IPS-18a (cell line): ENCODE measurements at regions not wholly inside any gene's neighbourhood (a gene's known extent, or its start where the extent isn't known, plus 50 kb on each side); places are given as distances from the start of the nearest gene placed in this dataset.

Experiments
- H3K27ac ChIP-seq: one replicate; pipeline ENCODE4 v1.5.1; 2013; ENCODE audit warnings: low read length
- H3K27me3 ChIP-seq: one replicate; pipeline ENCODE4 v1.6.1; 2013; ENCODE audit warnings: mild to moderate bottlenecking, low read length; ENCODE audit not compliant: control insufficient read depth, insufficient read depth
- H3K36me3 ChIP-seq: one replicate; pipeline ENCODE4 v1.6.1; 2013; ENCODE audit warnings: low read depth, low read length; ENCODE audit not compliant: control insufficient read depth
- H3K4me1 ChIP-seq: one replicate; pipeline ENCODE4 v1.6.1; 2013; ENCODE audit warnings: low read depth, low read length; ENCODE audit not compliant: control insufficient read depth
- H3K4me3 ChIP-seq: one replicate; pipeline ENCODE4 v1.5.1; 2013; ENCODE audit warnings: low read length
- H3K9ac ChIP-seq: one replicate; pipeline ENCODE4 v1.6.1; 2013; ENCODE audit warnings: mild to moderate bottlenecking, low read length, moderate library complexity
- H3K9me3 ChIP-seq: one replicate; pipeline ENCODE4 v1.6.1; 2013; ENCODE audit warnings: low read depth, low read length; ENCODE audit not compliant: control insufficient read depth

DNA sequence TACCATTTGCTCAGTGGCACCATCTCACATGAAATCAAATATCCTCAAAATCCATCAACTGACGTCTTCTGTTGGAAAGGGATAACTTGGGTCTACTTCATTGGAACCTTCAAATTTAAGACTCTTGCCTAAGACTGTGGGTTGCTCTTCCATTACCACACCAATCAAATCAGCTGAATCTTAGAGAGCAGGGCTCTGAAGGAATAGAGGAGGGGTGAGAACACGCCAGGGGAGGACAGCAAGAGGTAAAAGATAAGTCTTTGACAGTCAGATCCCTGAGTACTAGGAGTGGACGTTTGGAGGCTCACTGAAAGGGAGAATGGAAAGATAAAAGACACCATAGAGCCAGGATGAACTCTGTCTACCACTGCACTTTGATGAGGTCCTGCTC lies 107.5 kb downstream of the CCDC71L start:
- Histone ChIP-seq H3K9ac (no peak overlapping the region), H3K4me3 (no peak overlapping the region), H3K4me1 (no peaks in the 10 kb centered on the region), H3K9me3 (no peaks in the 10 kb centered on the region), H3K27ac (no peak overlapping the region), H3K36me3 (no peaks in the 10 kb centered on the region), H3K27me3 (no peaks in the 10 kb centered on the region)

DNA sequence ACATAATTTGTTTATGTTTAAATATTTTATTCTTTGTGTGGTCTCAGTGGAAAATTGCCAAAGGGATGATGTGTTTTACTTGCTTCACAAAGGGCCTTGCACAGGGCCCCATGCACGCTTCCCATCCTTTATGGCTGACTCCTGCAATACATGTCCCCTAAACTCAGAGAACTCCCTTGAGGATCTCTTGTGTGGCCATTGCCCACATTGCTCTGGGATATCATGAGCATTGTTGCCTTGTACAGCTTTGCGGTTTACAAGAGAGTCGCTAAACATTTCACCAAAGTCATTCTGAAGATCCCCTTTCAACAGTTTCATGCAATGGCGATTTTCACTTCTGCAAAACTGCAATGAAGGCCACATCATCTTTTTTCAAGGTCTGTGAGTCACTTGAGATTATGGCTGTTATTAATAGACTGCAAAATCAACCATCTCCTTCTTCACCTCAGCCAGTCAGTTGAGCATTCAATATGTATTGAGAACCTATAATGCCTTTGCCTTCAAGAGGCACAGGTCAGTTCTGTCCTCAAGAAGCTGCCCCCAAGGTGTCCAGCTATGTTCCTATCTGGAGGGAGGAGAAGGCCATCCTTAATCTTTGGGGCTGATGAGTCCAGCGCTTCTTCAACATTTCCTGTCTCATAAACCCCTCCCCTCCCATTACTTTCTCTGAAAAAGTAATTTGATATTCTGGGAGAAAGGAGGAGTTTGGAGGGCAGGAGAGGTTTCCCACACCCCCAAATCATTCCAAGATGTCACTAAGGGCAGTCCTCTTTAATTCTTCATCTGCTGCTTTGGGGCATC lies 108.1 kb downstream of the CCDC71L start:
- Histone ChIP-seq H3K9me3 (no peaks in the 10 kb centered on the region), H3K27me3 (no peaks in the 10 kb centered on the region), H3K27ac (no peak overlapping the region), H3K4me3 (no peak overlapping the region), H3K36me3 (no peaks in the 10 kb centered on the region), H3K4me1 (no peaks in the 10 kb centered on the region), H3K9ac (no peak overlapping the region)

DNA sequence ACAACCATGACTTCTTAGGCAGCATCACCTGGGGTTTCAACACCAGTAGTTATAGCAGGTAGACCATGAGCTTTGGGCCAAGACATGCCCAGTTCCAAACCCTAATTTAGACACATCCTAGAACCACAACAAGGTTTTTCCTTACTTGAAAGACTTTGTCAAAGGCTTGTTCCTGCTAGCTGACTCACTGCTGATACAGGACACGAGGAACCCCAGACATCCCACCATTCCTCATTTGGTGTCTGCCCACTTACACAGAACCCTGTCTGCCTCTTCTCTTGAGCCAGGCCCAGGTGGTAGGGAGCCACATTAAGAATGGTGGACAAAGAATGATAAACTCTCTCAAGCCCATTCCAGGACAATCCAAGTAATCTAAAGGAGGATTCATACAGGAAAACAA lies 109.0 kb downstream of the CCDC71L start:
- no peaks in the 10 kb centered on the region for H3K27me3 ChIP-seq
- no peak overlapping the region for H3K27ac ChIP-seq
- H3K4me3 ChIP-seq, result no peak overlapping the region
- H3K9ac ChIP-seq, result no peak overlapping the region
- no peaks in the 10 kb centered on the region for H3K36me3 ChIP-seq
- no peaks in the 10 kb centered on the region for H3K4me1 ChIP-seq
- H3K9me3 ChIP-seq, result no peaks in the 10 kb centered on the region

DNA sequence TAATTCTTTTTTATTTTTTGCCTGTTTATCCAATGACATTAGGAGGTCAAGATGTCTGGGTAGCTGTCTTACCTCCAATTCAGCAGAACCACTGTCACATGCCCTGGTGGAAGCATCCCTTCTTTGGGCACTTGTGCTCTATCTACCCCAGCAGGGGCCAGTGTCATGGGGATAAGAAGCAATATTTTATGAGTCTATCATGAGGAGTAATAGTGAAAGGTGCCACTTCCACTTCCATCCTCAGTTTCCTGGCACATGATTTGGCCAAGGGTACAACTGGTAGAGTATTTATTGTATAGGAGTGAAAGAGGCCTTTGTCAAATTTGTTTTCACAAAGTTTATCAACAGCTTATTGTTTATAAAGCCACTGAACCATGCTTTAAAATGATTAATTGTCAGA lies 112.5 kb downstream of the CCDC71L start:
- Histone ChIP-seq H3K4me1 (no peaks in the 10 kb centered on the region), H3K9me3 (no peaks in the 10 kb centered on the region), H3K36me3 (no peaks in the 10 kb centered on the region), H3K27me3 (no peaks in the 10 kb centered on the region), H3K4me3 (no peak overlapping the region), H3K9ac (no peak overlapping the region), H3K27ac (no peak overlapping the region)

DNA sequence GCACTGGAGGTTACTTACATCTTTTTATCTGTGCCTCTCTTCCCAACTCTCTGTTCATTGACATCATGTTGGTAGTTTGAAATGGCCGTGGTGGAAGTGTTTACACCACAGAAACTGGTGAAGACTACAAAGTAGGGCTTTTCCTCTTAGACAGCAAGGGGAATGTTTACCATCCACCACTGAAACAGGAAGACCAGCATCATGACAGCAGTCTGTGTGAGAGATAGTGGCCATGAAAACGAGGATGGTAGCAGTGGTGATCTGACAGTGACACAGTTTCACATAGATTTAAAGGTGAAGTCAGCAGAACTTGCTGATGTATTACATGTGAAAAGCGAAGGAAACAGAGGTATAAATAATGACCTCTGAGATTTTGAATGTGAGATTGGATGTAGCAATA lies 115.7 kb downstream of the CCDC71L start:
- H3K27ac ChIP-seq, result no peak overlapping the region
- no peaks in the 10 kb centered on the region for H3K9me3 ChIP-seq
- no peaks in the 10 kb centered on the region for H3K4me1 ChIP-seq
- H3K36me3 ChIP-seq, result no peaks in the 10 kb centered on the region
- H3K9ac ChIP-seq, result no peak overlapping the region
- H3K27me3 ChIP-seq, result no peaks in the 10 kb centered on the region
- no peak overlapping the region for H3K4me3 ChIP-seq

DNA sequence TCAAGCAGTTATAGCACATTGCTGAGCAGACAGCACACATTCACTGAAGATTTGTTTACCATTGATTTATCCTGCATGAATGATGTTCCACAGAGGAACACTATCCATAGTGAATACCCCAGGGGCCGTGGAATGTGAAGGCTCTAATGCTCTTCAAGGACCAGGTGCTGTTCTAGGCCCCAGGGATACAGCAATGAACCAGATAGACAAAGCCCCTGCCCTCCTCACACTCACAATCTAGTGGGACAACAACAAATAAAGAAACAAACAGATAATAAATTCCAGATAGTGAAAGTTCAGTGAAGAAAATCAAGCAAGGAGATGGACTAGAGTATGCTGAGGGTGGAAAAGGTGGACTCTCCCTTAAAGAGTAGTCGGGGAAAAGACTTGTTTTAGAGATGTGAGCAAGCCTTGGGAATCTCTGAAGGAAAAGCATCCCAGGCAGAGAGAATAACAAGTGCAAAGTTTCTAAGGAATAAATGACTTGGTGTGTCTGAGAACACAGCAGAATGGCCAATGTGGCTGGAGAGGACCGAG lies 117.7 kb downstream of the CCDC71L start:
- Histone ChIP-seq H3K4me3 (no peak overlapping the region), H3K27ac (no peak overlapping the region), H3K9me3 (no peaks in the 10 kb centered on the region), H3K9ac (no peak overlapping the region), H3K4me1 (no peaks in the 10 kb centered on the region), H3K27me3 (no peaks in the 10 kb centered on the region), H3K36me3 (no peaks in the 10 kb centered on the region)

DNA sequence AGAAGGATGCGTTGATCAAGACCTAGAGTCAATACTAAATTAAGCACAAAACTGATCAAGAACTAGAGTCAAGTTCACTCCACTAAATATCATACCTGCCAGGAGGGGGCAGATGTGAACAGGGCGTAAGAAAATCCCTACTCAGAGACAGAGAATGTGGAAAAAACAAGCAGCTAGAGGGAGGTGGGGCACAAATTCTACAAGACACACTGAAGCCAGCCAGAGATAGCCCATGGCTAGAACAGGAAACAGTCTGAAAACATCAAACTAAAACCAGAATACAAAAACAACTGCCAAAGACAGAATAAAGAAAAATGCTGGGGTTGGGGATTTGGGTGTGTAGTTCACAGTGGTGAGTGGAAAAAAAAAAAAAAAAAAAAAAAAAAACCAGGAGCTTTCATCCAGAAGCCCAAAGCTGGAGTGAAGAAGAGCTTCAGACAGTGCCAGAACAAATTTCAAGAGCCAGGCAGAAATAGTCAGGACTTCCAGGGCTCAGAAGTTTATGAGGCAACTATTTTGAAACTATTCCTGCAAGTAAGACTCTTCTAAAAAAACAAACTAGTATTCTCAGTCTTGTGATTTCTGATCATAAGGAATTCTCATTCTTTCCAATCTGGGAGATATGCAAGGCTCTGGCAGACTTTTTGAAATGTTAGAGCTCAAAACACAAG lies 118.3 kb downstream of the CCDC71L start:
- Histone ChIP-seq H3K9me3 (no peaks in the 10 kb centered on the region), H3K27ac (no peak overlapping the region), H3K4me3 (no peak overlapping the region), H3K9ac (no peak overlapping the region), H3K36me3 (no peaks in the 10 kb centered on the region), H3K27me3 (no peaks in the 10 kb centered on the region), H3K4me1 (no peaks in the 10 kb centered on the region)

DNA sequence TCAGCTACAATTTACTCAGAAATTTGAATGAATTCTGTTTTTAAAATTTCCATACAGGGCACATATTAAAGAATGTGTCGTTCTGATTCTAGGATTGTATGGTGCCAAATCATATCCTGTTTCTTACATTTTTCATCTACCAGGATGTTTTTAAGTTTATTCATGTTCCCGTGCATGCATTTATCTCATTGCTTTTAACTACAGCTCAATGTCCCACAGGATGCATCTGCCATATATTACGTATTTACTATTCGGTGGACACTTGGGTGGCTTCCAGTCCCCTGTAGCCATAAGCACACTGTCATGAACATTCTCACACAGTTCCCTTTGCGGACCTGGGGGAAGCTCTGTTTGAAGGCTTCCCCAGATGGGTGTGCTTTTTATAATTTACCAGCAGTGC lies 122.3 kb downstream of the CCDC71L start:
- no peaks in the 10 kb centered on the region for H3K27me3 ChIP-seq

DNA sequence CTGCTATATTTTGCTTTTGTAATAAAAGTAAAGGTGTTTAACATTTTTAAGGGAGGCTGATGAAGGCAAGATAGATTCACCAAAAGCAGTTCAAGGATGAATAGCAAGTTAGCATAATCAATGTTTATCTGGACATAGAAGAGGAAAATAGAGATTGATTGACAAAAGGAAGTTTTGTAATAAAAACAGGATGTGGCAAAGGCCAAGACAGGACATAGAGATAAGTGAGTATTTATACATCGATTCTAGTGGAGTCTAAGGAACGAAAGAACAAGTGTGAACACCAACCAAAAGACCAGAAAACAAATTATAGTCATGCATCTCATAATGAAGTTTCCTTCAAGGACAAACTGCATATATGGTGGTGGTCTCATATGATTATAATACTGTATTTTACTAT lies 123.8 kb downstream of the CCDC71L start:
- Histone ChIP-seq H3K27me3 (no peaks in the 10 kb centered on the region), H3K9ac (no peak overlapping the region), H3K4me1 (peaks cover 7% of the 10 kb centered on the region), H3K36me3 (no peaks in the 10 kb centered on the region), H3K27ac (no peak overlapping the region), H3K4me3 (no peak overlapping the region), H3K9me3 (no peaks in the 10 kb centered on the region)

More for the DNA sequence above, 122.3 kb downstream of the CCDC71L start:
- peaks cover 7% of the 10 kb centered on the region for H3K4me1 ChIP-seq
- H3K27ac ChIP-seq, result no peak overlapping the region
- H3K9me3 ChIP-seq, result no peaks in the 10 kb centered on the region
- H3K9ac ChIP-seq, result no peak overlapping the region
- H3K4me3 ChIP-seq, result no peak overlapping the region
- H3K36me3 ChIP-seq, result no peaks in the 10 kb centered on the region

DNA sequence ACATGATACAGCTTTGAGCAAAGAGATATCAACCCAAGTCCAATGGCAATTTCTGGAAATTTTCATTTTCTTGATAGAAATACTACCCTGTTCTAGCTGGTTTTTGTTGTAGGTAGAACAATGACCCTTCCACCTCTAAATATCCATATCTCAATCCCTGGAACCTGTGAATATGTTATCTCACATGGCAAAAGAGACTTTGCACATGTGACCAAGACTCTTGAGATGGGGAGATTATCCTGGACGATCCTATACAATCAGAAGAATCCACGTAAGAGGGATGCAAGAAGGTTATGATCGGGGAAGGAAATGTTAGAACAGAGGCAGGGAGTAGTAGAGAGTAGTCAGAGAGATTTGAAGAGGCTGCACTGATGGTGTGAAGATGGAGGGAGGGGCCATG lies 124.9 kb downstream of the CCDC71L start:
- Histone ChIP-seq H3K9me3 (no peaks in the 10 kb centered on the region), H3K27me3 (no peaks in the 10 kb centered on the region), H3K4me3 (no peak overlapping the region), H3K9ac (no peak overlapping the region), H3K36me3 (no peaks in the 10 kb centered on the region), H3K27ac (no peak overlapping the region), H3K4me1 (peaks cover 7% of the 10 kb centered on the region)

DNA sequence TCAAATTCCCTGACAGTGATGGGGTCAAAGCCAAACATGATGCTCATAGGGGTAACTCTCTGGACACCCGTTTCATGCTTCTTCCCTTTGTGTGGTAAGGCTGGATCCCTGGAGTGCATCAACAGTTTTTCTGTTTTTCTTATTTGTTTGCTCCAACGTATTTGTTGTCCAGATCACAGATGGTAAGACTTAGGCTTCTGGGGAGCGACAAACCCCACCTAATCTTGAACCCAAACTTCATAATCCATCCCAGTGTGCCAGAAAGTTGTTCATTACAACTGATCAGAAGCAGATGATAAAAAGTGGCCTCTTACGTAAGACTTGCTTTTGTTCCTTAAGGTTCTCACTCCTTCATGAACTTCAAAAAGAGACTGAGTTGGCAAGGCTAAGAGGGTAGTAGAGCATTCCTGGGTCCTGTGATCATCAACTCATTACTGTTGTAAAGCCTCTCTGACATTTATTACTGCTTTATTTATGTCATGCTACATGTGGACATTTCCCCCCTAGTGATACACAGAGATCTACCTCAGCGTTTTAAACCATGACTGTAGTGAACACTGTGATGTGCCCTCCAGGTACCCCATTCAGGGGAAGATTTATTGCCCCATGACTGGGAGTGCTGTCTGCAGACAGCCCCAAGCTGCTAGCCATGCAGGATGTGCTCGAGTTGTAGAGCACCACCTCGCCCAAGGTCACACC lies 125.6 kb downstream of the CCDC71L start:
- no peaks in the 10 kb centered on the region for H3K9me3 ChIP-seq
- H3K27ac ChIP-seq, result no peak overlapping the region
- no peaks in the 10 kb centered on the region for H3K36me3 ChIP-seq
- H3K9ac ChIP-seq, result no peak overlapping the region
- H3K27me3 ChIP-seq, result no peaks in the 10 kb centered on the region
- H3K4me3 ChIP-seq, result no peak overlapping the region
- H3K4me1 ChIP-seq, result peaks cover 7% of the 10 kb centered on the region
